ENCODE measurements at regions not wholly inside any gene's neighbourhood (a gene's known extent, or its start where the extent isn't known, plus 50 kb on each side); places are given as distances from the start of the nearest gene placed in this dataset.
A peak's percentile ranks its signal among the peaks of the same experiment; 100 is the strongest.

DNA sequence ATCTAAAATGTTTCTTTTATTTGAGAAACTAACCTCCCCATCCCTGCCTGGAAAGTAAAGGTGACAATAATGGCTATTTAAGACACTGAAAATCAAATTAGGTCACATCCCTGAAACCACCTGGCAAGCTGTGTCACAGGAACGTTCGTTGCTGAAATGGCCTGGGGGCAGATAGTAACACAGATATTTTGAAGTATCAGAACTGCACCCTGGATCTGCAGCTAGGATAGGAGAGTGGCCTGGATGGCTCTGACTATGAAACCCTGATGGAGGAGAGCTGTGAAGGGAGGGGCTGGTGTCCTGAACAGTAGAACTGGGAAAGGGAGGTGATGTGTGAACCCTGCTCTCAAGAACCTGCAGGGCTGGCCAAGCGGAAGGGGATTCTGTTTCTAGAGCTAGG is 648.3 kb upstream of the CFAP20DC start:
- DNase-seq, result no peak

DNA sequence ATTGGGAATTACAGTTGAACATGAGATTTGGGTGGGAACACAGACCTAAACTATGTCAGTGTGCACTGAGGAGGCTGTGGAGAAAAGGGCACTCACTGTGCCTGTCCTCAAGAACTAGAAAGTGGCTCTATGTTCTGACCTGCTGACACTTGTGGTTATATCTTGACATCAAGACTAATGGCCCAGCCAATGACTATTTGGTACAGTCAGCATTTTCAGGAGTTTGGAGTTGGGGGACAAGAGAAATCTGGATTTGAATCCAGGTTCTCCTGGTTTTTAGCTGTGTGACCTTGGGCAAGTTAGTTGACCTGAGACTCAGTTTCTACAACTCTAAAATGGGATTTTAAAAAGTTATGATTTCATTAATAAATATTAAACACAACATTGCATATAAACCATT is 647.0 kb upstream of the CFAP20DC start:
- no peak for DNase-seq

DNA sequence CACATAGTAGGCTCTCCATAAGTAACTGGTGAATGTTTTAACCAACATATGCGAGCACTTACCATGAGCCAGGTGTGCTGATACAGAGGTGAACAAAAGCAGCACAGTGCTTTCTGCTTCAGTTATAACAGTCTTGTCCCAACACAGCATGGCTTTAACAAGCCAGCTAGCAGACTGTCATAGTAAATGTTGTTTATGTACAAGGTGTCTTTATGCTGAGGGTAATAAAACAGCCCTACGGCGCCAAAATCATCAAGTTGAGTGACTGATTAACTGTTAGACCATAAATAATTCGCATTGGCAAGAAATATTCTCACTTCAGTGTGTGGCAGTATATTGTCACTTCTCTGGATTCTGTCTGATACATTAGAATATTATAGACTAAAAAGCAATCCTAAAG is 646.0 kb upstream of the CFAP20DC start:
- DNase-seq, result no peak

DNA sequence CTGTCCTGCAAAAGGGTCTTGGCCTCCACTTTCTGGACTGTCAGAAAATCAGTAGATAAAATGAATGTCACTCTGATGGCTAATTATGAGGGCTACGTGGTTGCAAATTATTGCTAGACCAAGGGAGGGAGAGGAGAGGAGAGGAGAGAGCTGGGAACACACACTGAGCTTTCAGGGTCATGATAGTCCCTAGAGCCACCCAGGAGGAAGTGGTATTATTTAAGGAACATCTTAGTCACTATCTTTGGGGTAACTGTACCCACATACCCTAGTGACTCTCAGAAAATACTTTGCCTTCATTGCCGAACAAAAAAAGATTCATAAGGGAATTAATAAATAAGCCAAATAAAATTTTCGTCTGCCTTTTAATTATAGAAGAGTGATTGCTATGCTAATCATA is 642.3 kb upstream of the CFAP20DC start:
- peak; percentile 18 for DNase-seq

DNA sequence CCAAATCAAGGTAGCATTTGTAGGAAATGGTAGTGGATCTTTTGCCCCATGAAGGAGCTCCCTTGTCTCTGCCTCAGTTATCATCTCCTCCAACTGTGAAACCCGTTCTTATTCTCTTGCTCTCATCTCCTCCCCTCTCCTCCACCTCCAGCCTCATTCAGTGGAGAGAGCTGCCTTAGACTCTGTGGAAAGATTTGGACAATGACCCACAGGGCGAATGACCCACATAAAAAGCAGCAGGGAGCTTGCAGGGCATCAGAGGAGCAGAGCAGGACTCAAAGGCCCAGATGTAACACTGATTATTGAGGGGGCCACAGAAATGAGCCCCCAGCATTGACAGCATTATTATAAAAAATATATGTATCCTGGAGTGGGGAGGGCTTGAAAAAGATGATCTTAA is 641.1 kb upstream of the CFAP20DC start:
- DNase-seq, result no peak

DNA sequence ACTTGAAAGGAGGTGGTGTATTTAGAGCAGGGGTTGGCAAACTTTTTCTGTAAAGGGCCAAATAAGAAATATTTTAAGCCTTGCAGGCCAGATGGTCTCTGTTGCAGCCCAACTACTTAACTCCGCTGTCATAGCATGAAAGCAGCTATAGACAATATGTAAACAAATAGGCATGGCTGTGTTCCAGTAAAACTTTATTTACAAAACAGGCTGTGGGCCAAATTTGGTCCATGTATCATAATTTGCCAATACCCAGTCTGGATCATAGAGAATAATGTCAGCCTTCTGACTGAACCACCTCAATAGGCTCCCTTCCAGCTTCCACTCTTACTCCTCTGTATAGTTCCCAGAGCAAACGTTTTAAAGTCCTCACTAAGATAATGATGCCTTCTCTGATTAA is 638.8 kb upstream of the CFAP20DC start:
- DNase-seq, result no peak

DNA sequence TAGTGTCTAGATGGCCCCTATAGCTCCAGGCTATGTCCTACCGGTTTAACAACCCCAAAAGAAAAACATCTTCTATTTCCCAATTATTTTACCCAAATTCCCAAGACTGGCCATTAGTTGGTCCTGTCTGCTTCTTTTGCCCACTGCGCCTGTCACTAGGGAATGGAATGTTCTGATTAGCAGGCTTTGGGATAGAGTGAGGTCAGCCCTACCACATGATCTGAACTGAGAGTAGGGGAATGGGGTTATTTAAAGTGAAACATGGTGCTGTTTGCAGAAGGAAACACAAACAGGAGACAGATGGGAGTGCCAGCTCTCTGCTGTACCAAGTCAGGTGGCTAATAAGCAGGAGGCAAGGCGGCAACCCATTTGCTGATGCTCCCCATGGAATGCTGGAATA is 635.6 kb upstream of the CFAP20DC start:
- DNase-seq, result no peak

DNA sequence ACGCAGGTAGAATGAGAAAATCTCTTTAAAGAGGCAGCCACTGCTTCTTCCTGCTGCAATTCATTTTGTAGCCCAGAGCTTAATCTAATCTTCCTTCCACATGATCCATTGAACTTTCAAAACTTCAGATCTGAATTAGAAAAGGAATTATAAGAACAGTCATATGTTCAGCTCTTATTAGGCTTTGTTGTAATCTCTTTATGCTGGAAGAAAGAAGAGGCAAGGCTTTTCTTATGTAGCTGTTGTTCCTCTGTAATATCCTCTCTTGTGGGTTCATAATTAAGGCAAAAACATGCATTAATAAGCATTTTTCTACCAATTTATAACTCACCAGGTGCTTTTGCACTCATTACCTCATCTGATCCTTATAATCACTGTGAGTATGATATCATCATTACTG is 634.9 kb upstream of the CFAP20DC start:
- DNase-seq, result no peak

DNA sequence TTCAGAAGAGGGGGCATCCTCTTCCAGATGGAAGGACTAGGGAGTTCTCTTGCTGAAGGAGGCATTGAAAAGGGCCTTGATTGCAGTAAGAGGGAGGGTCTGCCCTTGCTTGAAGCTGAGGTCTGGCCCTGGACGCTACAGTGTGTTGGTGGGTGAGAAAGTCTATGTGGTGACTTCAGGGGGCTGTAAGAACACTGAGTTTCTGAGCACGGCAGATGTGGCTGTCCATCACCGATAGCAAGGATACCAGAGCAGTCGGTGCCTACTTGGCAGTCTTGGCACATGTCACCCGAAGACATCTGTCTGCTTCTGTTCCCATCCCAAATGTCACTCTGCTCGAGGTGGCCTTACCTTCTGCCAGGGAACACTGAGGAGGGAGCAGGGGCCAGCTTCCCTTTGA is 631.1 kb upstream of the CFAP20DC start:
- DNase-seq, result no peak

DNA sequence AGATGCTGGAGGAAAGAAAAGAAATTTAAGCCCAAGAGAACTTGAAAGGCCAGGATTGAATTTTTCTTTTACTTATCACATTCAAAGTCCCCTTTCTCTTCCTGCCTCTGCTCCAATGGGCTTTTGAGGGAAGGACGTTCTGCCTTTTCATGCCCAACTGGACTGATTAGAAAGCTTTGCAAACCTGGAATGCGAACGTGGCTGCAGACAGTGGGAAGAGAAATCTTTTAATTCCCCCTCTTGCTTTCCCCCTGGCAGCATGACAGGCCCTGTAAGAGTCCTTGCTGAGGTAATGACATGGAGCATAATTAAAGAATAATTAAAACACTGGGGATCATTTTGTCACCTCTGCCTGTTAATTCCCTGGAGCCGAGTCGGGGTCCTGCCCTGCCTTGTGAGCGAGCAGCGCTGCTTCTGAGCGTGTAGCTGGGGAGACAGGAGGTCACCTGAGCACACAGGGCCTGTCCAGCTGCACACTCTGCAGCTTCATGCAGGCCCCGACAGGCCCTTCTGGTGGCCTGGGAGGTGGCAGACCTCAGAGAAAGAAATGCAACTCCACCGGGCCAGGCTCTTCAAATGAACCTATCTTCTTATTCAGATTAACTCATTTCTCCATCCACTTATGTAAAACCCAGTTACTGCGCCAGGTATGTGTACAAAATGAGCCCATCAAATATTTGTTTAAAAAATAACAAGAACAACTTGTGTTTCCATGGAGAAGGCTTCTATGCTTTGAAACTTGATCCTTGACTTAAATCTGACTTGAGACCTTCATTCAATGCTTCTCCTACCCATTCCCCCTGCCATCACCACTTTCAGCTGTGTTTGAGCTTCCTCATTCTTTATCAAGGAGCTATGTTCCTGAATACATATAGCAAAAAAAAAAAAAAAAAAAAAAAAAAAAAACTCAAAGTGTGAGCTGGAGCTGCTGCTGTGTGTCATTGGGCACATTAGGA is 628.2 kb upstream of the CFAP20DC start:
- no peak for DNase-seq

DNA sequence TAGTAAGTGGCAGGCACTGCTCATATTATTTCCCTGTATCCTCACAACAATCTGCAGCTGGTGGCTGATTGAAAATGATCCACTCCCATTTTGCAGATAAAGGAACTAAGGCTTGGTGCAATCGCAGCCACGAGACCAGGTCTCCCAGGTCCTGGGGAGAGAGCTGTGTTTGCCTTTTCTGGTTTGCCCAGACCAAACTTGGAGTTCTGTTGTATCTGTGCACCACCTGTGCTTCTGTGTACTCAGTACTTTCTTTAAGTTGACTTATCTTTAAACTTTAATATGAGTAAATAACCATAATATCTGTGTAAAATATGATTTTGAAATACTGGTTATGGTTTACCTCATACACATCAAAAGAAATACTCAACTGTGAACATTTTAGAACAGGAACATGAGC is 625.7 kb upstream of the CFAP20DC start:
- DNase-seq, result no peak

DNA sequence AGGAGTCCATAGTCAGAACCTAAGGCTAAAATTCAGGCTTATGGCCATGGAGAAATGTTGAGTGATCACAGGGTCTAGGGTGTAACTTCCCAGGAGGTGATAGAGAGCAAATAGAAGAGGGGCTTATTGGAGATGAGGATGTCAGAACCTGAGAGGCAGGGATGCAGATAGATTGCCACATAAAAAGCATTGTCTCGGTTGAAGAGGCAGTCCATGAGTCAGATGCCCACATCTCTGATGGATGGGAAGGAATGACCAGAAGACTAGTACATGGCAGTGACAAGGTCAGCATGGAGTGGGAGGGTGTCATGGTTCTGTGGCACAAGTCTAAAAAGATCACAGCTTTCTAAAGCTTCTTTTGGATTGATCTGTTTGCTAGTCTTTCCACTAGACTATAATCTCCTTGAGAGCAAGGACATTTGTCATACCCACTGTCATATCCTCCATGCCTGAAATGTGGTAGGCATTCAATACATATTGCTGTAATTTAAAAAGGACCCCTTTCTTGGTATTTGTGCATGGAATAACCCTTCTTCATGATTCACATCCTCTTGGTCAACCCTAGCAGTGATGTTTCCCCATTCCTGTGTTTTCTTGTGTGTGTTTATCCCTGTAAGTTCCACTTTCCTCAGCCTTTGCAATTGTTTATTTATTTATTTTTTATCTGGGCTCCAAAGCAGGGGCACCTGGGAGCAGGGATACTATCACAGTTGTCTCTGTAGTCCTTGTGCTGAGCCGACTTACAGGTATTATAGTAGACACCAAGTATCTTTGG is 613.4 kb upstream of the CFAP20DC start:
- no peak for DNase-seq

DNA sequence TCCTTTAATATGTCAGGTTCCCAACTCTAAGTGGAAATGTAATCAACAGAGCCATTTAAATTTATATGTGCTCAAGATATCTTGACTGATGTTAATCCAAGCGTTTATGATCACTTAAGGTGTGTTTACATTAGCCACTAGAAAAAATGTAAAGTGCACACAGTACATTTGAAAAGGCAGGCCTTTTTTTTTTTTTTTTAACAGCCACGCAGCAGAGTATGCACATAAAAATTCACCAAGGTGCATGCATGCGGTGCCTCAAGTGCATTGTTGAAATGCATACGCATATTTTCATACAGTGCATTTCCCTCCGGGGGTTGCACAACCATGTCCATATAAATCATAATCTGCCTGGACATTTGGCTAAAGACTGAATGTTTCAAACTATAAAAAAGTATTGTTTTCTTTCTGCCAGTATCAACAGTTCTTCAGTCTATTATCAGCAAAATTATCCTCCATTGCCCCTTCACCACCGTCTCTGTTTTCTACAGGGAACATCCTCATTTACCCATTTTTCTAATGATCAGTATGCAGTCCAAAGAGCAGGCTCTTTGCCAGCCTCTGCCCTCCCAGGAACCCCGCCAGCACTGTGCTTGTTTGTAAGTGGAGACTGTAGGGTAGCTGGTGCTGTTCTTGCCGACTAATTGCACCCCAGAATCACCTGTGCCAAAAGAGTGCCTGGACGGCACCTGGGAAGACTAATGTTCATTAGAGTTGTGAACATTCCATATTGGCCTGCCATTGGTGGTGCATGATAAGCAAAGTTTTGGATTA is 611.2 kb upstream of the CFAP20DC start:
- DNase-seq, result no peak

DNA sequence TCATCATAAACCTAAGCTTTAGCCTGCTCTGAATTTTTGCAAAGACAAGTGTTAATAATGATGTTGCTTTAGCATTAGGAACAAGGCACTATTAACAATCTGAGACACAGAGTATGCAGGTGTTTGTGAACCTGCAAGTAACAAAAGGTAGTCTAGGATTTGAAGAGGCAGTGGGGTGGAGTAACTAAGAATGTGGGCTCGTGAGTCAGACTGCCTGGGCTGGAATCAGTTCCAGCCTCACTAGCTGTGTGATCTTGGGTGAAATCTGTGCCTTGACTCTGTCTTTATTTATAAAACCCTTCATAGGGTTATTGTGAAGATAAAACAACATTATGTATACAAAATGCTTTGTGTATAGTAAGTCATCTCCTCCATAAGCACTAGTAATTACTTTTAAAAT is 610.6 kb upstream of the CFAP20DC start:
- DNase-seq, result no peak

DNA sequence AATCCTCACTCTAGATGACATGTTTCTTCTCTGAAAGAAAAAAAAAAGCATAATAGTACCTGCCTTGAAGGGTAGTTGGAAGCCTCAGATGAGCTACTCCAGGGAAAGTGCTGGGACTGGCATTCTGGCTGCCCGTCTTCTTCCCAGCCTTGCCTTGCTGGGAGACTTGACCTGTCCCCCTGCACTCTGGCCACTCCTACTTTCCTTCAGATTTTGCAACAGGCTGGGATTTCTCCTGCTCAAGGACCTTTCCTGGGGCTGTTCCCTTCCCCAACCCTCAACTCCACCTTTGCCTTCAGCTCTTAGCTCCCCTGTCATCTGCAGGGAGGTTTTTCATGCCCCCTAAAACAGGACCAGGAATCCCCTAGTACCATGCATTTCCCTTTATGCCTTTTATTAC is 609.9 kb upstream of the CFAP20DC start:
- DNase-seq, result no peak

DNA sequence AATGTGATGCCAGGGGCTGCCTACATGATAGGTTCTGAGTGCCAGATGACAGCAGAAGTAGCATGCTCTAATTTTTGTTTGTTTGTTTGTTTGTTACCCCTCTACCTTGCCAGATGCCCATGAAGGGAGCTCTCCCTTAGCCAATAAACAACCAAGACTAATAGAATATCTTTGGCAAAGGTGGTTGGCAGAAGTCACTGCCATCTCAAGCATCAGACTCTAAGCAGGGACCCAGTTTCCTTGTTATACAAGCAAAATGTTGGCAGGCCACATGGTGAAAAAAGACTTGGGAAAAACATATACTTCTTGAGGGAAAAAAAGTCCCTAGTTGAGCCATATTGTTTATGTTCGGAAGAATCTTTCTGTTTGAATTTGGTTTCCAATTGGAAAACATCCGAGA is 609.0 kb upstream of the CFAP20DC start:
- no peak for DNase-seq

DNA sequence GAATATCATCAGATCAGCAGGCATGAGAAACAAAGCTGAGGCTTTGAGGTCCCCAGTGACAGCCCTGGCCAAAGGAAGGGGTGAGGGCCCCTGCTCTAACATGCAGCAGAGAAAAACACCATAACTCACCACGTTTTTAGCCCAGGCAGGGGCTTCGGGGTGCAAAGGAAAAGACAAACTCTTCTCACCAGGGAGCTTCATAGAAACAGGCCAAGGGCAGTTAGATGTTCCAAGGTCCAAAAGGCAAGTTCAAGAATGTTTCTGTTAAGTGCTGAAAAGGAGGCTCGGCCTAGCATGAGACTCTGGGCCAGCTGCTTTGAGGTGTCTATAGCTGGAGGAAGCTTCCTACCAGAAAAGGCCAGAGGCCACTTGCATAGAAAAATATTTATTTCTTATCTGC is 608.4 kb upstream of the CFAP20DC start:
- no peak for DNase-seq

DNA sequence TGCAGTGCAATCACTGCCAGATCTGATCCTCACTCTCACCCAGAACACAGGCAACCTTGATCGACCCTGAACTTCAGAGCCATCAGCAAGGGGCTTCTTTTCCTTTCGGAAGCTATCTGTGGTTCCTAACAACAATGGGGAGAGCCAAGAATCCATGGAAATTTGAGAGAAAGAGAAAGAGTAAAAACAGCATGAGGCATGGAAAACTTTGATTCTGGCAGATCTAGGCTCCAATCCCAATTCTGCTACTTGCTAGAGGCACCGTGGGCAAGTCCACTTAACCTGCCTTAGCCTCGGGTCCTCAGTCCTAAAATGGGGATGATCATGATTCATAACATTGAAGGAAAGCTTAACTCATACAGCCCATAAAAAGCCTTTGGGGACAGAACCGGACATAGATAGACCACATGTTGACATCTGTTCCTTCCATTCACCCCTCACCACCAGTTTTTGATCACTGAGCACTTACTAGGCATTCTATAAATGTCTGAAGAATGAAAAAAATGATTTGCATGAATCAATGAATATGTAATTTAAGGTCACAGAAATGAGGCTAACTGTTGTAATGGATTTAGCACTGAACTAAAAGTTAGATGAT is 605.7 kb upstream of the CFAP20DC start:
- no peak for DNase-seq

DNA sequence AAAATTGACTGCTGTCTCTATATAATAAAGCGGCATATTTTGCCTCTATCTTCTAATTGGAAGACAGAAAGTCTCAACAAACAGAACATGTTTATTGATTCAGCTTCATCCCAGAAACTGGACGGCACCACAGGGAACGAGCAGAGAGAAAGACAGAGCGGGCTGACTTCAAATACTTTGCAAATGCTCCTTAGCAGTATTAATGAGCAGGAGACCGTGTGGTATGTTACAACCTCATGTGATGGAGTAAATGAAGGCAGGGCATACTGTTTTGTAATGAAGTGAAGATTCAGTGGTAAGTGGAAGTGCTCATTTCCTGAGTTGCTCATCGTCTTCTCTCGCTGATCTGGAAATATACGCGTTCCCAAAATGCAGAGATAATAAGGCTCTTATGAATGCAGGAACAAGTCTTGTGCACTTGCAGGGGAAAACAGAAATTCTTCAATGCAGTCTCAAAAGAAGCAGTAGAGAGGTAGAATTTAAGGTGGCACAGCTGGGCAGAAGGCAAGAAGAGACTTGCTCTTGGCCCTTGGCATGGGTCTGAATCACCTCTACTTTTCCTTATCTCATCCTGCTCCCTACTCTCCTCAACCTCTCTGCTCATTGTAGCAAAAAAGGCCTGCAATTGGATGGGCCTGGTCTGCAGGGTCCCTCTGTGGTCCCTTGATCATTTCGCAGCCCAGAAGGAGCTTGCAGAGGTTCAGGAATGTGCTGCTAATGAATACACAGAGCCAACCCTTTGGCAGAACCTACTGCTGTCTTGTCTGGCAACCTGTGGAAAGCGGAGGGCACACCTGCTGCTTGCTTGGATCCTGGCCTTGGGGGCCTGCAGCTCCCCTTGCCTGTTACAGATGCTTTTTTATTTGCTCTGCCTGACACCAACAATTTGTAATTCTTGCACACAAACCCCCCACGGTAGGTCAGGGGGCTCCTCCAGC is 604.9 kb upstream of the CFAP20DC start:
- DNase-seq, result no peak

DNA sequence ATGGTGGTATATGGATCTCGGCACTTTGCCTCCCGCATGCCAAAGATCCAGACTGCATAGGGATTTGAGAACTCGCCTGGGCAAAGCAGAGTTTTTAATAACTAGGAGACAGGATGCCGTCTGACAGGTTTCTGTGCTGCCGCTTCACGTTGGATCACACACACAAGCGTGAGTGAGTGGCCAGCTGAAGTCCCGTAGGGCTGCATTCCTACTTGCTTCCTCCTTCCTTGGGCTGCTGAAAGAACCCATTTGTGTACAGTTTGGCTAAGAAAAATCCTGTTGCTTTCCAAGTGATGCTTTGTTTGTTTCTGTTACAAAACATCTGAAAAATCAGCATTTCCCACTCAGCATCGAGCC is 604.3 kb upstream of the CFAP20DC start:
- DNase-seq, result no peak

DNA sequence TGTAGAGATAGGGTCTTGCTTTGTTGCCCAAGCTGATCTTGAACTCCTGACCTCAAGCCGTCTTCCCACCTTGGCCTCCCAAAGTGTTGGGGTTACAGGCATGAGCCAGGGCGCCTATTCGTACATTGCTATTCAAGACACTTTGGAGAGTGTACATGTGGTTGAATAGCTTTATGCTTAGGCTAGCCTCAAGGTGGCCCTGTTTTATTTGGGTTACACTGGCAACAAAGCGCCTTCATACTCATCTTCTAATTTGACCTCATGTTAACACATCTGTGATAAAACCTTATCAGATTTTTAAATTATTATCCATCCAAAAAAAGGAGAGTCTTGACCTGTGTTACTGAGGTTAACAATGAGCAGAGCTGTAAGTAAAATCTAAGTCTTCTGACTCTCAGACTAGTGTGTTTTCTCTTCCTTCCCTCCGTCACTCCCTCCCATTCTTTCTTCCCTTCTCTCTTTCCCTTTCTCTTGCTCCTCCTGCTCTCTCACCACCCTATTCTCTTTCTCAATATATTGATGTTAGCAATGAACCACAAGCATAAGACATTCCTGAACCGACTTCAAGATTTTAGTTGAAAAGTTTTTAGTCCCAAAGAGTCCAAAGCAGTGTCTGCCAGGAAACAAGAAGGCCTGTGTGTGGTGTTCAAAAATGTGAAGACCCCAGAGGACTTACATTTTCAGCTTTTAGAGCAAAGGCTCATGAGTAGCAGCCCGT is 603.7 kb upstream of the CFAP20DC start:
- DNase-seq, result no peak
